GM12878 (cell line): ENCODE measurements at regions not wholly inside any gene's neighbourhood (a gene's known extent, or its start where the extent isn't known, plus 50 kb on each side); places are given as distances from the start of the nearest gene placed in this dataset.

Experiments used
- ATAC-seq: fragments of 200-7000 bp; cut with Tn5 transposase; 3 replicates; pipeline ENCODE4 v1.9.1; 2020; ENCODE audit warnings: mild to moderate bottlenecking, moderate library complexity
- BruUV-seq: library from RNA; stranded (reverse); fragments of 400-500 nt; replicated peaks from 2 replicates; lab custom pipeline; 2021; lab: Mats Ljungman, UMichigan
- CTCF ChIA-PET: fragments of 300-600 bp; sonication (Branson Sonifier 250); formaldehyde crosslinking; extraction: SDS; loops from one replicate; lab custom pipeline; 2021; ENCODE audit warnings: inconsistent platforms; lab: Yijun Ruan, JAX
- POLR2A ChIA-PET: fragments of 350-600 bp; formaldehyde crosslinking; extraction: SDS; loops from one replicate; lab custom pipeline; 2021; ENCODE audit warnings: inconsistent platforms; lab: Charles Lee
- RAD21 ChIA-PET: fragments of 300-600 bp; sonication (Branson Sonifier 250); formaldehyde crosslinking; loops from one replicate; lab custom pipeline; 2023; ENCODE audit warnings: antibody characterized with exemption; ENCODE audit not compliant: unreplicated experiment; lab: Charles Lee
- SMC1A ChIA-PET: fragments of 300-600 bp; sonication (Branson Sonifier 250); formaldehyde crosslinking; loops from one replicate; lab custom pipeline; 2023; ENCODE audit not compliant: unreplicated experiment, uncharacterized antibody; lab: Charles Lee
- DNase-seq: peaks from one replicate; pipeline ENCODE4 v3.0.0-alpha.2; 2011; ENCODE audit warnings: low read depth, low spot score
- FAIRE-seq: peaks from 3 replicates; lab custom pipeline; 2011; peaks lifted over from hg19 to GRCh38; lab: Jason Lieb, UNC
- H2AFZ ChIP-seq: 2 replicates; pipeline ENCODE4 v1.6.0; 2011; ENCODE audit warnings: low read depth, low read length, control low read depth; ENCODE audit not compliant: control insufficient read depth
- H3K27ac ChIP-seq: 2 replicates; pipeline ENCODE4 v1.5.1; 2011; ENCODE audit warnings: control low read depth; ENCODE audit not compliant: control insufficient read depth, insufficient read depth
- H3K27me3 ChIP-seq, 2 experiments: replicated peaks in 1 of 2; 2 replicates each; pipeline versions ENCODE4 v1.6.0 to v1.6.1; 2011; ENCODE audit warnings: low read length in 1 of 2; ENCODE audit not compliant: control insufficient read depth in 2 of 2, insufficient read depth in 2 of 2
- H3K36me3 ChIP-seq, 2 experiments: 2 replicates each; pipeline ENCODE4 v1.5.1; 2011; ENCODE audit warnings: low read length in 1 of 2; ENCODE audit not compliant: control insufficient read depth in 2 of 2, insufficient read depth in 2 of 2
- H3K4me1 ChIP-seq: 2 replicates; pipeline ENCODE4 v1.6.1; 2011; ENCODE audit warnings: mild to moderate bottlenecking, low read length, moderate library complexity, mixed read lengths; ENCODE audit not compliant: control insufficient read depth, insufficient read depth
- H3K4me2 ChIP-seq: 2 replicates; pipeline ENCODE4 v1.6.0; 2011; ENCODE audit warnings: control low read depth; ENCODE audit not compliant: control insufficient read depth, insufficient read depth
- H3K4me3 ChIP-seq: fragments of 200-600 bp; sonication (generic); 2 replicates; pipeline ENCODE4 v1.5.1; 2016
- H3K79me2 ChIP-seq: 2 replicates; pipeline ENCODE4 v1.6.0; 2011; ENCODE audit warnings: low read length; ENCODE audit not compliant: control insufficient read depth, insufficient read depth
- H3K9ac ChIP-seq: 2 replicates; pipeline ENCODE4 v1.8.0; 2011; ENCODE audit warnings: low read length, control low read depth, mixed read lengths; ENCODE audit not compliant: control insufficient read depth, insufficient read depth
- H3K9me3 ChIP-seq: replicated peaks from 3 replicates; pipeline ENCODE4 v1.5.1; 2011; ENCODE audit warnings: mild to moderate bottlenecking, low read length; ENCODE audit not compliant: control insufficient read depth, insufficient read depth
- H4K20me1 ChIP-seq: 2 replicates; pipeline ENCODE4 v1.6.0; 2011; ENCODE audit not compliant: control insufficient read depth, insufficient read depth
- BCLAF1 ChIP-seq: fragments of 450-650 bp; IDR thresholded peaks from 2 replicates; pipeline ENCODE4 v1.6.1; 2017; ENCODE audit warnings: antibody characterized with exemption, mild to moderate bottlenecking, moderate library complexity
- CEBPB ChIP-seq, 2 experiments: fragments of 150-350 bp in 1 of 2; IDR thresholded peaks; 2 replicates each; pipeline ENCODE4 v1.6.1; 2012 to 2014; ENCODE audit warnings: low read depth in 2 of 2, low read length in 2 of 2, borderline replicate concordance in 1 of 2, inconsistent platforms in 1 of 2
- CHD1 ChIP-seq: IDR thresholded peaks from 2 replicates; pipeline ENCODE4 v1.6.1; 2012; ENCODE audit warnings: low read depth, low read length, improper control_type of control experiment
- CHD2 ChIP-seq: IDR thresholded peaks from 2 replicates; pipeline ENCODE4 v1.6.1; 2011; ENCODE audit warnings: low read depth, low read length, improper control_type of control experiment, borderline replicate concordance
- CTCF ChIP-seq, 3 experiments: IDR thresholded peaks in 2 of 3; conservative IDR thresholded peaks in 1 of 3; 2 replicates each; pipeline ENCODE4 v1.5.1; 2011; ENCODE audit warnings: low read depth in 3 of 3, low read length in 3 of 3, mild to moderate bottlenecking in 3 of 3, control low read depth in 2 of 3, moderate library complexity in 2 of 3, inconsistent platforms in 1 of 3, mixed read lengths in 1 of 3; ENCODE audit not compliant: control insufficient read depth in 2 of 3, insufficient read depth in 1 of 3; ENCODE audit errors: extremely low read depth in 1 of 3
- HCFC1 ChIP-seq: fragments of 150-350 bp; IDR thresholded peaks from 2 replicates; pipeline ENCODE4 v1.6.1; 2014; ENCODE audit warnings: low read length
- HDAC6 ChIP-seq: fragments of 200-600 bp; sonication (generic); IDR thresholded peaks from one replicate; pipeline ENCODE4 v1.8.0; 2017; ENCODE audit warnings: antibody characterized with exemption; ENCODE audit not compliant: unreplicated experiment
- HSF1 ChIP-seq: fragments of 150-350 bp; IDR thresholded peaks from 2 replicates; pipeline ENCODE4 v1.6.1; 2014; ENCODE audit warnings: mild to moderate bottlenecking, low read depth, low read length
- KDM1A ChIP-seq: fragments of 200-600 bp; sonication (generic); IDR thresholded peaks from 2 replicates; pipeline ENCODE4 v1.6.1; 2016; ENCODE audit warnings: borderline replicate concordance
- NR2C1 ChIP-seq: fragments of 450-650 bp; IDR thresholded peaks from 2 replicates; pipeline ENCODE4 v1.6.1; 2017; ENCODE audit warnings: antibody characterized with exemption, mild to moderate bottlenecking, moderate library complexity
- NR2C2 ChIP-seq: IDR thresholded peaks from 2 replicates; pipeline ENCODE4 v1.6.1; 2011; ENCODE audit warnings: borderline replicate concordance, low read depth; ENCODE audit not compliant: control insufficient read depth, insufficient read length
- RAD21 ChIP-seq: IDR thresholded peaks from 2 replicates; pipeline ENCODE4 v1.6.1; 2011; ENCODE audit warnings: mild to moderate bottlenecking, low read depth, low read length, moderate library complexity; ENCODE audit not compliant: insufficient read depth
- RBBP5 ChIP-seq: fragments of 200-600 bp; sonication (generic); conservative IDR thresholded peaks from 2 replicates; pipeline ENCODE4 v1.6.1; 2016
- SREBF1 ChIP-seq: IDR thresholded peaks from 2 replicates; pipeline ENCODE4 v1.6.1; 2012; ENCODE audit warnings: mild to moderate bottlenecking, low read length
- SUZ12 ChIP-seq: fragments of 200-600 bp; sonication (generic); IDR thresholded peaks from one replicate; pipeline ENCODE4 v1.6.1; 2018; ENCODE audit warnings: antibody characterized with exemption, mild to moderate bottlenecking; ENCODE audit not compliant: unreplicated experiment
- ZNF622 ChIP-seq: fragments of 450-650 bp; IDR thresholded peaks from 2 replicates; pipeline ENCODE4 v1.6.1; 2017; ENCODE audit warnings: mild to moderate bottlenecking, inconsistent platforms
- WGBS: methylation state at CpG from one replicate; pipeline ENCODE4 v1.1.6; 2016; ENCODE audit warnings: low lambda C conversion rate; ENCODE audit not compliant: insufficient replicate concordance, insufficient coverage; ENCODE audit errors: missing lambda C conversion rate; 5-methylcytosine and 5-hydroxymethylcytosine counted together
- in situ Hi-C: fragments of 300-500 bp; cut with MboI; formaldehyde crosslinking; loops from 9 replicates; pipeline ENCODE4 v1.14.3; 2018; ENCODE audit warnings: mixed read lengths
- intact Hi-C: fragments of 100-400 bp; cut with micrococcal nuclease; formaldehyde crosslinking; loops from one replicate; pipeline ENCODE4 v1.14.2; 2022; ENCODE audit not compliant: unreplicated experiment

DNA sequence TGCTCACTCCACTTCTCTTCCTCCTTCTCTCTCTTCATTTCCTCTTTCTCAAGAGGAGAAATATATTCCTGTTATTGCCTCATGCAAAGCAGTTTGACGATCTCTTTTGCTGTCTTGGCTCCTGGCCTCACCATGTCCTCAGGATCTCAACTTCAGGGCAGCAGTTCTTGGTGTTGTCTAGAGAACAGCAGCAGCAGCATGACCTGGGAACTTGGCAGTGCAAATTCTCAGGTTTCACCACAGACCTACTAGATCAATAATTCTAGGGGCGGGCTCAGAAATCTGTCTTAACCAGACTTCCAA is 193.4 kb upstream of the EDNRA start:
- RAD21 ChIA-PET: no interaction called here
- no peak for FAIRE-seq
- no TSS peak for BruUV-seq
- CTCF ChIA-PET: interaction anchor here (1.6 kb wide), 1 partner anchor 302 kb away, joined by 3 read pairs; no protein-coding TSS in a partner anchor
- intact Hi-C loops (no loop called here), in situ Hi-C loops (no loop called here)
- no peak overlapping the region for H3K27ac ChIP-seq
- SMC1A ChIA-PET: interaction anchor here (0.6 kb wide), 2 partner anchors 396 to 1116 kb away, joined by 3 to 4 read pairs; partner anchors contain the start of gene PRMT9
- 0% methylated on average over 2 of the region's 2 CpGs for WGBS
- H3K4me1 ChIP-seq: no peaks in the 10 kb centered on the region
- no peaks in the 10 kb centered on the region for H3K79me2 ChIP-seq
- no peak overlapping the region for H3K4me3 ChIP-seq
- POLR2A ChIA-PET: no interaction called here
- no peaks in the 10 kb centered on the region for H3K36me3 ChIP-seq
- no peak for TF ChIP-seq RBBP5
- TF ChIP-seq CHD2: no peak
- TF ChIP-seq SREBF1: no peak
- TF ChIP-seq ZNF622: no peak
- TF ChIP-seq CEBPB (IDR thresholded peaks at IDR 0.05; ENCODE audit: borderline replicate concordance in 1 of 2, low read depth in 2 of 2, low read length in 2 of 2): no peak
- no peak for TF ChIP-seq HCFC1
- no peak for TF ChIP-seq RAD21
- no peak for TF ChIP-seq HSF1
- no peak for TF ChIP-seq SUZ12
- TF ChIP-seq BCLAF1: no peak
- no peak for TF ChIP-seq NR2C1
- no peak for TF ChIP-seq HDAC6
- TF ChIP-seq CHD1: no peak
- no peak for TF ChIP-seq KDM1A
- TF ChIP-seq CTCF (IDR thresholded peaks at IDR 0.05 in 2 of 3, conservative IDR thresholded peaks at IDR 0.05 in 1 of 3; ENCODE audit: control insufficient read depth in 2 of 3, extremely low read depth in 1 of 3, insufficient read depth in 1 of 3, low read depth in 3 of 3, low read length in 3 of 3): no peak
- TF ChIP-seq NR2C2: no peak
- ATAC-seq: no peak
- no peak for DNase-seq
- no peak overlapping the region for H3K9ac ChIP-seq
- H2AFZ ChIP-seq: no peak overlapping the region
- no peaks in the 10 kb centered on the region for H4K20me1 ChIP-seq
- no peaks in the 10 kb centered on the region for H3K27me3 ChIP-seq
- H3K9me3 ChIP-seq: no peaks in the 10 kb centered on the region
- H3K4me2 ChIP-seq: no peak overlapping the region
